Bronchial epithelial cell (primary cell): ENCODE measurements at regions not wholly inside any gene's neighbourhood (a gene's known extent, or its start where the extent isn't known, plus 50 kb on each side); places are given as distances from the start of the nearest gene placed in this dataset.

Experiments
- DNase-seq: peaks from one replicate; pipeline ENCODE4 v3.0.0-alpha.2; 2010; ENCODE audit warnings: low read depth
- FAIRE-seq: peaks from 2 replicates; lab custom pipeline; 2011; peaks lifted over from hg19 to GRCh38; lab: Jason Lieb, UNC
- H3K27me3 ChIP-seq: 2 replicates; pipeline ENCODE4 v1.5.1; 2011; ENCODE audit warnings: low read length; ENCODE audit not compliant: control insufficient read depth, insufficient read depth
- H3K36me3 ChIP-seq: 2 replicates; pipeline ENCODE4 v1.5.1; 2011; ENCODE audit warnings: low read length; ENCODE audit not compliant: control insufficient read depth, insufficient read depth
- H3K4me3 ChIP-seq: 2 replicates; pipeline ENCODE4 v1.5.1; 2011; ENCODE audit warnings: mild to moderate bottlenecking, low read depth, low read length, control low read depth
- CTCF ChIP-seq: IDR thresholded peaks from 2 replicates; pipeline ENCODE4 v1.5.1; 2011; ENCODE audit warnings: mild to moderate bottlenecking, moderate library complexity, low read length, control low read depth, inconsistent platforms; ENCODE audit not compliant: insufficient read depth, severe bottlenecking

DNA sequence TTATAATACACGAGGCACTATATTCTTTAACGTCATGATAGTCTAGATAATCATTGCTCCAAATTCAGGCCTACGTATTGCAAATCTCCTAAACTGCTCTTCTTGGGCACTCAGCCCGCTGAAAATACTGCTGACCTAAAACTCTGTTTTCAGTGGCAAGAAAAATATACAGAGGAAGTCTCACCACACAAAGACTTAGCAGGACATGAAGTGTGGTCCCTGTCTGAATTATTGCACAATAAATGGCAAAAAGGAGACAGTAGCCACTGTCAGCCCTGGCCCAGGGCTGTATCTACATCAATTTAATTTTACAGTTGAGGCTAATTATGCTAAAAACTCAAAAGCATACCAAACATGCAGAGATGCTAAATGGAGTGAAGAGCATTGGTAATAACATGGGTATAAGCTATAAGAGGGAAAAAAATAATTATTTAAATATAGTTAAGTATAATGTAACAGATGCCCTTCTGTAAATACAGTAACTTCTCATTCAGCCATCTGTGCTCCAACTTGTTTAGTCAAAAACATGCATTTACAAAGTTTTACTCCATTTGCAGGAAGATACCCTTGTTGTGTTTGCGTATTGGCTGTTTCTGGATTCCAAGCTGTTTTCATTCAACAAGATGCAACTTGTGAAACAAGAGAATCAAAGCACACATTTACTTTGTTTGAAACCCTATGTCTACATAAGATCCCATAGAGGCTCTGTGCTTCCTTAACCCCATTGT lies 800.0 kb upstream of the LUZP2 start:
- no peak for TF ChIP-seq CTCF
- Histone ChIP-seq H3K4me3 (no peak overlapping the region), H3K27me3 (no peaks in the 10 kb centered on the region), H3K36me3 (no peaks in the 10 kb centered on the region)
- FAIRE-seq (no peak), DNase-seq (no peak)

DNA sequence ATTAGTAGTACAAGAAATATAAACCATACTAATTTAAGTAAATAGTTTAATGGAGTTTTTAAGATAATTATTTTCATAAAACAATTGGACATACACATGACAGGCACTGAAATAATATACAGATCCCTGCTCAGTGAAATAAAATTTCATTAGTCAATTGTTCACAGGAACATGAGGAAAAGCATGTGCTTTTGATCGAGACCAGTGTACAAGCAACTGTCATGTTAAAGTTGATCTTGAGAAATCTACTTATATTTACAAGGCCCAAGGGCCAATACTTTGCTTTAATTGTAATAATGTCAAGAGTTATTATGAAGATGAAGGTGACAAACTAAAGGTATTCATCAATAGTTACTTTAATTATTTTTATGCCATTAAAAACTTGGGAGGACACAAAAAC lies 792.7 kb upstream of the LUZP2 start:
- DNase-seq (no peak), FAIRE-seq (no peak)
- no peak for TF ChIP-seq CTCF
- no peaks in the 10 kb centered on the region for H3K36me3 ChIP-seq
- H3K4me3 ChIP-seq = no peak overlapping the region
- no peaks in the 10 kb centered on the region for H3K27me3 ChIP-seq

DNA sequence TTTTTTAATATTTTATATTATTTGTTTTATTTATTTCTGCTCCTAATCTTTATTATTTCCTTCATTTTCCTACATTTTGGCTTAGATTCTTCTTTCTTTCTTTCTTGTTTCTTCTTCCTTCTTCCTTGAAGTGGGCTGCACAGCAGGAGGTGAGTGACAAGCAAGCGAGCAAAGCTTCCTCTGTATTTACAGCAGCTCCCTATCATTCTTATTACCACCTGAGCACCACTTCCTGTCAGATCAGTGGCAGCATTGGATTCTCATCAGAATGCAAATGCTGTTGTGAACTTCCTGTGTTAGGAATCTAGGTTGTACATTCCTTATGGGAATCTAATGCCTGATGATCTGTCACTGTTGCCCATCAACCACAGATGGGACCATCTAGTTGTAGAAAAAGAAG lies 784.9 kb upstream of the LUZP2 start:
- H3K36me3 ChIP-seq = no peaks in the 10 kb centered on the region
- no peak overlapping the region for H3K4me3 ChIP-seq
- DNase-seq = no peak
- no peak for FAIRE-seq
- H3K27me3 ChIP-seq = no peaks in the 10 kb centered on the region
- TF ChIP-seq CTCF = no peak

GRCh38 chr11:23719016-23719415 lies 777.8 kb upstream of the LUZP2 start:
- FAIRE-seq = no peak

DNA sequence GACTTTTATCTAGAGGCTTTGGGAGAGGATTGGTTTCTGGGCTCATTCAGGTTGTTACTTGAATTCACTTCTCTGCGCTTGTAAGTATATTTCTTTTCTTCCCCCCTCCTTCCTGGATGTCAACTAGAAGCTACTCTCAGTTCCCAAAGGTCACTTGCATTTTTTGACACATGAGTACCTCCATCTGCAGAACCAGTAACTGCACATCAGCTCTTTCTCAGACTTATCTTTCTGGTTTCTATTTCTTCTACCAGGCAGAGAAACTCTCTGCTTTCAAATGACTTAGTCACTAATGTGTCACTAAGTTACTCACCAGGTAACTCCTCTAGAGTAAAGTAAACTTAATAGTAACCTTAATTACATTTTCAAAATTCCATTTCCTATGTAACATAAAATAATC lies 773.0 kb upstream of the LUZP2 start:
- Histone ChIP-seq H3K27me3 (no peaks in the 10 kb centered on the region), H3K36me3 (no peaks in the 10 kb centered on the region), H3K4me3 (no peak overlapping the region)
- no peak for TF ChIP-seq CTCF
- DNase-seq = peak; percentile 89
- FAIRE-seq = no peak

More at GRCh38 chr11:23719016-23719415, 777.8 kb upstream of the LUZP2 start:
- no peak overlapping the region for H3K4me3 ChIP-seq
- H3K27me3 ChIP-seq = no peaks in the 10 kb centered on the region
- no peak for TF ChIP-seq CTCF
- H3K36me3 ChIP-seq = no peaks in the 10 kb centered on the region
- DNase-seq = no peak

DNA sequence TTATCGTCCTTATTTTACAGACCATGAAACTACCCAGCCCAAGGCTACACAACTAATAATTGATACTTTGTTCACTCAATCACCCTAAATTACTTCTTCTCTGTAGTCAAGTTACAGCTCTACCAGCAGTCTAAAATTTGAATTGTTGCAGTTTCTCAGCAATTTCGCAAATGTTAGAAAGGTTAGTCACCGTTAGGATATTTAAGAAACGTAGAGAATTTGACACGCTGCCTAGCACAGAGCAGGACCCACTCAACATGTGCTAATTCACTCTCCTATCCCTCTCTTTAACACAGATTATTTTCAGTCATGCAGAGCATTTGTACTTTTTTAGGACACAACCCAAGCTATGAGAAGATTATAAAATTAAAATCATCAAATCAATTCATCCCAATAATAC lies 771.1 kb upstream of the LUZP2 start:
- Histone ChIP-seq H3K27me3 (no peaks in the 10 kb centered on the region), H3K36me3 (no peaks in the 10 kb centered on the region), H3K4me3 (no peak overlapping the region)
- FAIRE-seq (no peak), DNase-seq (no peak)
- no peak for TF ChIP-seq CTCF
